ENCODE measurements at regions not wholly inside any gene's neighbourhood (a gene's known extent, or its start where the extent isn't known, plus 50 kb on each side); places are given as distances from the start of the nearest gene placed in this dataset.

DNA sequence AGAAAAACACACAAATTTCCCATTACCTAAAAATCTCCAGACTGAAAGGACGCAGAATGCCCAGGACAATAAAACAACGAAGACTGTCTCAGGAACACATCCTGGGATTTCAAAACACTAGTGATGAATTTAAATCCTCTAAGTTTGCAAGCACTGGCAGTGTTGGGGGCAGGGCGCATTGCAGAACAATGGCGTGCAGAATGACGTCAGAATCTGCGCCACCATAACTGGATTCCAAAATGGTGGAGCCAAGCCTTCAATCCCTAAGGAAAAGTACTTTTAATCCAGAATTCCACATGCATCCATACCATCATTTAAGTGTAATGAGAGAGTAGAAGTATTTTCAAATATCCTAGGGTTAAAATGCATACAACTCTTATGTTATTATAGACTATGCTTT is 679.1 kb downstream of the TRIML1 start:
- H3K4me3 ChIP-seq (ENCODE audit: control insufficient read depth, low read depth, low read length), result no peak overlapping the region
- TF ChIP-seq, protein P1, sequence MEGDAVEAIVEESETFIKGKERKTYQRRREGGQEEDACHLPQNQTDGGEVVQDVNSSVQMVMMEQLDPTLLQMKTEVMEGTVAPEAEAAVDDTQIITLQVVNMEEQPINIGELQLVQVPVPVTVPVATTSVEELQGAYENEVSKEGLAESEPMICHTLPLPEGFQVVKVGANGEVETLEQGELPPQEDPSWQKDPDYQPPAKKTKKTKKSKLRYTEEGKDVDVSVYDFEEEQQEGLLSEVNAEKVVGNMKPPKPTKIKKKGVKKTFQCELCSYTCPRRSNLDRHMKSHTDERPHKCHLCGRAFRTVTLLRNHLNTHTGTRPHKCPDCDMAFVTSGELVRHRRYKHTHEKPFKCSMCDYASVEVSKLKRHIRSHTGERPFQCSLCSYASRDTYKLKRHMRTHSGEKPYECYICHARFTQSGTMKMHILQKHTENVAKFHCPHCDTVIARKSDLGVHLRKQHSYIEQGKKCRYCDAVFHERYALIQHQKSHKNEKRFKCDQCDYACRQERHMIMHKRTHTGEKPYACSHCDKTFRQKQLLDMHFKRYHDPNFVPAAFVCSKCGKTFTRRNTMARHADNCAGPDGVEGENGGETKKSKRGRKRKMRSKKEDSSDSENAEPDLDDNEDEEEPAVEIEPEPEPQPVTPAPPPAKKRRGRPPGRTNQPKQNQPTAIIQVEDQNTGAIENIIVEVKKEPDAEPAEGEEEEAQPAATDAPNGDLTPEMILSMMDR (IDR thresholded peaks at IDR 0.05; ENCODE audit: control insufficient read depth, insufficient read depth, low read depth, low read length, missing control alignments), result no peak
- no peak for DNase-seq (ENCODE audit: low read depth)

DNA sequence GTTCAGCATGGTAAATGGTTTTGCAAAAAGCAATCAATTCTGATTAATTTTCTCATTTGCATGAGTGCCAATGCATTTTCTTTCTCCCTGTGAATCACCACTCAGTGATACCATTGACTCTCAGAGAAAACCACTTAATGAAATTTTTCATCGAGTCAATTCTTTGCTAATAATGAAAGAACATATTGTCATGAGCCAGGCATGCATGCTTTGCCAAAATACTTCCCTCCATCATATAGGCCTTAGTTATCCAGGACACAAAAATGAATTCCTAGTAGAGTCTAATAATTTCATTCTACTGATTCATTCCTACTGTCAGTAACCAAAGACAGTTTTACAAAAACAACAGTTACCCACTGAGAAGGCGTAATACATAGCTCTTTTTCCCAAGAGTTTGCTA is 680.0 kb downstream of the TRIML1 start:
- TF ChIP-seq, protein P1 (IDR thresholded peaks at IDR 0.05; ENCODE audit: control insufficient read depth, insufficient read depth, low read depth, low read length, missing control alignments), result no peak
- DNase-seq (ENCODE audit: low read depth), result no peak
- H3K4me3 ChIP-seq (ENCODE audit: control insufficient read depth, low read depth, low read length), result no peak overlapping the region

DNA sequence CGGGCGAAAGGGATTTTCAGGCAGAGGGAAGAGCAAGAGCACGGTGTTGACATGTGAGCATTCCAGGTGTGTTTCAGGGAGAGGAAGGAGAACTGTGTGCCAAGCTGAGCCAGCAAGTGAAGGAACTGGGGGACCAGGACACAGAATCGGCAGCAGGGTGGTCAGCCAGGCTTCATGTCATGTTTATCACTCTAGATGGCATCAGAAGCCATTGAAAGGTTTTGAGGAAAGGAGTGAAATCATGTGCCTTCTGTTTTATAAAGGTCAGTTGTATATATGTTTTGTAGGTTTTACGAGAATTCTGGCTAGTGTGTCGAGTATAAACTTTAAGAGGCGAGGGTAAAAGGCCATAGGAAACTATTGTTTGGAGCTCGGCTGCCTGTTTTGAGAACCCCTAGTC is 682.3 kb downstream of the TRIML1 start:
- DNase-seq (ENCODE audit: low read depth), result no peak
- H3K4me3 ChIP-seq (ENCODE audit: control insufficient read depth, low read depth, low read length), result no peak overlapping the region
- TF ChIP-seq, protein P1 (IDR thresholded peaks at IDR 0.05; ENCODE audit: control insufficient read depth, insufficient read depth, low read depth, low read length, missing control alignments), result no peak

DNA sequence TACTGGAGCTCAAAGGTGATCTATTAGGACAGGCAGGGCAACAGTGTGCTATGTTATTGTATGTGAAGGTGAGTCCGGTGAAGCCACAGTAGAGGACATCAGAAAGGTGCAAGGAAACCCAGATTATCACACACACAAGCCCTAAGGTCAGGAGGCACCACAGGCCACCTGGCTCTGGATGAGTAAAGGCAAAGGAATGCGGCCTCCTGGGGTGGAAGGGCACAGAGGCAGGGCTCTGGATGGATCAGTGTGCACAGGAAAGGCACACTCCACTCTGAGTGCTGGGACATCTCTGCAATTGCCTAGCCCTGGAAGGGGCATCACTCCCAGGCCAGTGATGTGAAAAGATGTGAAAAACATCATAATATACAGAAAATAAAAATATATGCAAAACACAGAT is 683.5 kb downstream of the TRIML1 start:
- TF ChIP-seq, protein P1 (IDR thresholded peaks at IDR 0.05; ENCODE audit: control insufficient read depth, insufficient read depth, low read depth, low read length, missing control alignments), result no peak
- H3K4me3 ChIP-seq (ENCODE audit: control insufficient read depth, low read depth, low read length), result no peak overlapping the region
- no peak for DNase-seq (ENCODE audit: low read depth)

DNA sequence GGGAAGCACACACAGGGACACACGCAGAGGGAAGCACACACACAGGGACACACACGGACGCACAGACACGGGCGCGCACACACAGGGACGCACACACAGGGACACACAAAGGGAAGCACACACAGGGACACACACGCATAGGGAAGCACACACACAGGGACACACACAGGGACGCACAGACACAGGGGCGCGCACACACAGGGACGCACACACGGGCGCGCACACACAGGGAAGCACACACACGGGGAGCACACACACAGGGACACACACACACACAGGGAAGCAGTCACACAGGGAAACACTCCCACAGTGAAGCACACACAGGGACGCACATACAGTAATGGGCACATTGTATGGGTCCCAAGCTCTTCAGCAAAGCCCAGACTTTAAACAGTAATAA is 685.3 kb downstream of the TRIML1 start:
- TF ChIP-seq, protein P1 (IDR thresholded peaks at IDR 0.05; ENCODE audit: control insufficient read depth, insufficient read depth, low read depth, low read length, missing control alignments), result no peak
- no peak overlapping the region for H3K4me3 ChIP-seq (ENCODE audit: control insufficient read depth, low read depth, low read length)
- DNase-seq (ENCODE audit: low read depth), result no peak

DNA sequence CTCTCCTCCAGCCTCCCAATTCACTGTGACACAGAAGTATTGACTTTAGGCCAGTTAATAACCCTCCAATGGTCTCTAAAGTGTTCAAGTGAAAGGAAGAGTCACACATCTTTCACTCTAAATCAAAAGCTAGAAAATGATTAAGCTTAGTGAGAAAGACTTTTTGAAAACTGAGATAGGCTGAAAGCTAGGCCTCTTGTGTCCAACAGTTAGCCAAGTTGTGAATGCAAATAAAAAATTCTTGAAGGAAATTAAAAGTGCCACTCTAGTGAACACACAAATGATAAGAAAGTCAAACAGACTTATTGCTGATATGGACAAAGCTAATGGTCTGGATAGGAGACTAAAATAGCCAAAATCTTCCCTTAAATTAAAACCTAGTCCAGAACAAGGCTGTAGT is 687.2 kb downstream of the TRIML1 start:
- TF ChIP-seq, protein P1 (IDR thresholded peaks at IDR 0.05; ENCODE audit: control insufficient read depth, insufficient read depth, low read depth, low read length, missing control alignments), result no peak
- H3K4me3 ChIP-seq (ENCODE audit: control insufficient read depth, low read depth, low read length), result no peak overlapping the region
- DNase-seq (ENCODE audit: low read depth), result no peak

DNA sequence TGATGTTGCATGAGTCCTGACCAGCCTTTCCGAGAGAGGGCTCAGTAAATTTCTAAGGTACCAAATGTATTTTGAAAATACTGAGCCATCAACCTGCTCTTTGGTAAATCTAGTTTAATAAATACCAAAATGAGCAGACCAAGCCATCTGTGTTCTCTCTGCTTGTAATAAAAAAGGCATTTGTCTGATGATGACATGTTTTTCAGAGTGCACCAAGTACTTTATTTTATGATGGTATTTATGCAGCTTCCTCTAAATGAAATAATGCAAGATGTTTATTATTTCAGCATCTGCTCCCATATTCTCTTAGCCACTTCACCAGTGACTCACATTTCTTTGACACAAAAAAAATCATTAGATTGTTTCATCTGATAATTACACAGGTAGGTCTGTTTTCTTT is 700.5 kb downstream of the TRIML1 start:
- DNase-seq (ENCODE audit: low read depth), result no peak
- TF ChIP-seq, protein P1 (IDR thresholded peaks at IDR 0.05; ENCODE audit: control insufficient read depth, insufficient read depth, low read depth, low read length, missing control alignments), result no peak
- no peak overlapping the region for H3K4me3 ChIP-seq (ENCODE audit: control insufficient read depth, low read depth, low read length)

Data from AG09309 (cell line).